ENCODE measurements at regions not wholly inside any gene's neighbourhood (a gene's known extent, or its start where the extent isn't known, plus 50 kb on each side); places are given as distances from the start of the nearest gene placed in this dataset.

DNA sequence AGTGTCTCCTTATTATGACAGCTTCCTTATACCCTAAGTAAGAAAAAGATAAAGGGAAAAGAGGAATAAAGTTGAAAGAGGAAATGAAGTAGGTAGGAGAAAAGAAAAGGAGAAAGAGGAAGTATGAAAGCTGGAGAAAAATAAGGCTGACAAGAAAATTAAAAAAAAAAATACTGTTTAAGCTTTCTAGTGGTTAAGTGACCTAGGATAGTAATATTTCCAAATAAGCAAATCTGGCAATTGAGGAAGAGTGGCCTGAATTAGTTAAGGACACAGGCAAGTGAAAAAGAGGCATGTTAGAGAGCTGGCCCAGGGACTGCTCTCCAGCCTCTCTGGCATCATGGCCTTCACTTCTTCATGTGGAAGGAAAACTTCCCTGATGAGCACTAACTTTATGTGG is 76.5 kb upstream of the ADGRF1 start:
- Histone ChIP-seq H3K27me3 (no peaks in the 10 kb centered on the region), H3K27ac (no peak overlapping the region), H3K36me3 (no peaks in the 10 kb centered on the region), H3K4me1 (ENCODE audit: low read depth) (no peaks in the 10 kb centered on the region), H3K9me3 (ENCODE audit: low read depth) (no peaks in the 10 kb centered on the region), H3K4me3 (no peak overlapping the region)
- TF ChIP-seq, protein P1, sequence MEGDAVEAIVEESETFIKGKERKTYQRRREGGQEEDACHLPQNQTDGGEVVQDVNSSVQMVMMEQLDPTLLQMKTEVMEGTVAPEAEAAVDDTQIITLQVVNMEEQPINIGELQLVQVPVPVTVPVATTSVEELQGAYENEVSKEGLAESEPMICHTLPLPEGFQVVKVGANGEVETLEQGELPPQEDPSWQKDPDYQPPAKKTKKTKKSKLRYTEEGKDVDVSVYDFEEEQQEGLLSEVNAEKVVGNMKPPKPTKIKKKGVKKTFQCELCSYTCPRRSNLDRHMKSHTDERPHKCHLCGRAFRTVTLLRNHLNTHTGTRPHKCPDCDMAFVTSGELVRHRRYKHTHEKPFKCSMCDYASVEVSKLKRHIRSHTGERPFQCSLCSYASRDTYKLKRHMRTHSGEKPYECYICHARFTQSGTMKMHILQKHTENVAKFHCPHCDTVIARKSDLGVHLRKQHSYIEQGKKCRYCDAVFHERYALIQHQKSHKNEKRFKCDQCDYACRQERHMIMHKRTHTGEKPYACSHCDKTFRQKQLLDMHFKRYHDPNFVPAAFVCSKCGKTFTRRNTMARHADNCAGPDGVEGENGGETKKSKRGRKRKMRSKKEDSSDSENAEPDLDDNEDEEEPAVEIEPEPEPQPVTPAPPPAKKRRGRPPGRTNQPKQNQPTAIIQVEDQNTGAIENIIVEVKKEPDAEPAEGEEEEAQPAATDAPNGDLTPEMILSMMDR (IDR thresholded peaks at IDR 0.05; ENCODE audit: low read depth, low read length): no peak
- no peak for DNase-seq (ENCODE audit: low read depth in 1 of 2, low spot score in 1 of 2)

DNA sequence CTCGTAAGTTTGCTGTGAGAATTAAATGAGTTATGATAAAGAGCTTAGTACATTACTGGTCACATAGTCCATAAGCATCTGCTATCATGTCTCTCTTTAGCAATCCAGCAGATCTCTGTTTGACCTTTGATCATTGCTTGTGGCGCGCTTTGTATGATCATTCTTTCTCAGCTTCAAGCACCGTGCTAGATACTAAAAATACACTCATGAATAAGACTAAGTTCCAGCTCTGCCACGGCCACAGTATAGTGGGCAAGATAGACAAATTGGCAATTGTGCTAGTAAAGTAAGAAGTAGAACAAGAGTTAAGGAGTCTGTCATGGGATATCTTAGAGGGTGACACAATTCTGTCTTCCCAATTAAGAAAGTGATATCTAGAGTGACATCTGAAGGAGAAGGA is 75.2 kb upstream of the ADGRF1 start:
- no peak for DNase-seq (ENCODE audit: low read depth in 1 of 2, low spot score in 1 of 2)
- Histone ChIP-seq H3K4me3 (no peak overlapping the region), H3K36me3 (no peaks in the 10 kb centered on the region), H3K27ac (no peak overlapping the region), H3K4me1 (ENCODE audit: low read depth) (peaks cover 2% of the 10 kb centered on the region), H3K9me3 (ENCODE audit: low read depth) (no peaks in the 10 kb centered on the region), H3K27me3 (no peaks in the 10 kb centered on the region)
- TF ChIP-seq, protein P1 (IDR thresholded peaks at IDR 0.05; ENCODE audit: low read depth, low read length): no peak

DNA sequence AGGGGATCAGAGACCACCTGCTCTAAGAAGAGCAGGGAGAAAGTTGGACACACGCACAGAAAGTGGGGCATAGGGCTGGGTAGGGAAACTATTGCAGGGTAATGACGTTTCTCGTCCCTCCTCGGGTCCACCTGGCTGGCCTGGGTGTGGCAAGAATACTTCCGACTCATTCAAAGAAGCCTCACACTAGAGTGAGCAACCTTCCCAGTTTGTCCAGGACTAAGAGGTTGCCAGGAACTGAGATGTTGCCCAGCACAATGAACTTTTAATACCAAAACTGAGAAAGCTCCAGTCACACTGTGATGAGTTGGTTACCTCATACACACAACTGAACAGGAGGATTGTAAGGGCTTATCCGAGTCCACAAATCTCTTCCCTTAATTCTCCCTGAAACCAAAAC is 74.5 kb upstream of the ADGRF1 start:
- no peak overlapping the region for H3K27ac ChIP-seq
- no peak overlapping the region for H3K4me3 ChIP-seq
- H3K4me1 ChIP-seq (ENCODE audit: low read depth): peaks cover 2% of the 10 kb centered on the region
- TF ChIP-seq, protein P1 (IDR thresholded peaks at IDR 0.05; ENCODE audit: low read depth, low read length): no peak
- H3K36me3 ChIP-seq: no peaks in the 10 kb centered on the region
- no peaks in the 10 kb centered on the region for H3K27me3 ChIP-seq
- DNase-seq (ENCODE audit: low read depth in 1 of 2, low spot score in 1 of 2): no peak
- no peaks in the 10 kb centered on the region for H3K9me3 ChIP-seq (ENCODE audit: low read depth)

DNA sequence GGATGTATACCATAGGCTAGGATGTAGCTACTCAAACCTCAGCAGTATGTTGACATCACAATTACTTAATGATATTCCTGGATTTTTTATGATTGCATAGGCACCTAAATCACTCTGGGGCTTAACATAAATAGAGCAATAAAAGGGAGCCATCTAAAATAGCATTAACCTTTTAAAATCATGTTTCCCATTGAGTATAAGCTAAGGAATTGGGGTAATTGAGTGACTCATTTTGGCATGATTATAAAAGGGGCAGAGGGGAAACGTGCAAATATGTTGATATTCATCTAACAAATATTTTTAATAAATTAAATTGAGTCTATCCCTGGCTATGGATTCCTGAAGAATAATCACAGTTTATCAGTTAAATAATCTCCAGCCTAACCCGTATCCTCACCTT is 74.0 kb upstream of the ADGRF1 start:
- Histone ChIP-seq H3K4me1 (ENCODE audit: low read depth) (peaks cover 2% of the 10 kb centered on the region), H3K27me3 (no peaks in the 10 kb centered on the region), H3K36me3 (no peaks in the 10 kb centered on the region), H3K4me3 (no peak overlapping the region), H3K9me3 (ENCODE audit: low read depth) (no peaks in the 10 kb centered on the region), H3K27ac (no peak overlapping the region)
- DNase-seq (ENCODE audit: low read depth in 1 of 2, low spot score in 1 of 2): no peak
- TF ChIP-seq, protein P1 (IDR thresholded peaks at IDR 0.05; ENCODE audit: low read depth, low read length): no peak

DNA sequence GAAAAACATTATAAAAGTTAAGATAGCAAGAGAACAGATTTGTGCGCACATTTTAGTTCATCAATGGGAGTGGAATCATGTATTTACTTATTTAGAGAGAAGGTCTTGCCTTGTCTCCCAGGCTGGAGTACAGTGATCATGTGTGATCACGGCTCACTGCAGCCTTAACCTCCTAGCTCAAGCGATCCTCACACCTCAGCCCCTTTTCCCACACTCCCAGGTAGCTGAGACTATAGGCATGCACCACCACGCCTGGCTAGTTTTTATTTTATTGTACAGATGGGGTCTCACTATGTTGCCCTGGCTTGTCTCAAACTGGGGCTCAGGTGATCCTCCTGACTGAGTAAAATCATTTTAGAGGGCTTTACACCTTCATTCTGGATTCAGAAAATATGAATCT is 72.3 kb upstream of the ADGRF1 start:
- Histone ChIP-seq H3K4me1 (ENCODE audit: low read depth) (peaks cover 2% of the 10 kb centered on the region), H3K27ac (no peak overlapping the region), H3K4me3 (no peak overlapping the region), H3K9me3 (ENCODE audit: low read depth) (no peaks in the 10 kb centered on the region), H3K36me3 (no peaks in the 10 kb centered on the region), H3K27me3 (no peaks in the 10 kb centered on the region)
- no peak for DNase-seq (ENCODE audit: low read depth in 1 of 2, low spot score in 1 of 2)
- TF ChIP-seq, protein P1 (IDR thresholded peaks at IDR 0.05; ENCODE audit: low read depth, low read length): no peak

DNA sequence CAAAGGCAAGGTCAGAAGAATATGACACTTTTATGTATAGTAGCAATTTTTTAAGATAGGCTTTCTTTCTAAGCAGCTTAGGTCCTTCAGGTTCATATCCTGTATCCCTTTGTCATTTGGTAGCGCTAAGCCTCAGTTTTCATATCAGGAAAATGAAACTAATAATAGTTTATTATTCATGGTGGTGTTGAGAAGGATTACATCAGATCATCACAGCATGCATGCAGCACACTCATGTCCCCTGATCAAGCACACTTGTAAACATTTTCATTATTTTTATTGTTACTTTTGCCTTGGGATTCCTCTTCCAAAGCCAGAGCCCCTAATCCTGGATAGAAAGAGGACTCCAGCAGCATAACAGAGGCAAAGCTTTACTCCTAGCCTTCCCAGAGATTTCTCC is 70.2 kb upstream of the ADGRF1 start:
- H3K4me1 ChIP-seq (ENCODE audit: low read depth): peaks cover 2% of the 10 kb centered on the region
- no peaks in the 10 kb centered on the region for H3K36me3 ChIP-seq
- TF ChIP-seq, protein P1 (IDR thresholded peaks at IDR 0.05; ENCODE audit: low read depth, low read length): no peak
- no peaks in the 10 kb centered on the region for H3K9me3 ChIP-seq (ENCODE audit: low read depth)
- DNase-seq (ENCODE audit: low read depth in 1 of 2, low spot score in 1 of 2): no peak
- no peak overlapping the region for H3K27ac ChIP-seq
- H3K4me3 ChIP-seq: no peak overlapping the region
- H3K27me3 ChIP-seq: no peaks in the 10 kb centered on the region

Measured in cardiac muscle cell (in vitro differentiated cells and primary cell).